ENCODE measurements at regions not wholly inside any gene's neighbourhood (a gene's known extent, or its start where the extent isn't known, plus 50 kb on each side); places are given as distances from the start of the nearest gene placed in this dataset.
A peak's percentile ranks its signal among the peaks of the same experiment; 100 is the strongest.

GRCh38 chr7:71015252-71015900, 116.6 kb upstream of the GALNT17 start:
- Histone ChIP-seq H3K4me3 (no peak overlapping the region), H3K9me3 (no peaks in the 10 kb centered on the region), H3K4me1 (replicated peaks) (no peaks in the 10 kb centered on the region), H3K27me3 (replicated peaks; ENCODE audit: insufficient read depth) (no peaks in the 10 kb centered on the region), H3K36me3 (no peaks in the 10 kb centered on the region), H3K27ac (no peak overlapping the region)
- intact Hi-C loops (cut with DNase I), result no loop called here
- WGBS, result 69% methylated on average over 17 of the region's 17 CpGs
- no peak for TF ChIP-seq CTCF (IDR thresholded peaks at IDR 0.05)
- no peak for TF ChIP-seq POLR2AphosphoS5 (IDR thresholded peaks at IDR 0.05)
- no peak for TF ChIP-seq POLR2A (IDR thresholded peaks at IDR 0.05)
- no peak for DNase-seq (ENCODE audit: low spot score)

DNA sequence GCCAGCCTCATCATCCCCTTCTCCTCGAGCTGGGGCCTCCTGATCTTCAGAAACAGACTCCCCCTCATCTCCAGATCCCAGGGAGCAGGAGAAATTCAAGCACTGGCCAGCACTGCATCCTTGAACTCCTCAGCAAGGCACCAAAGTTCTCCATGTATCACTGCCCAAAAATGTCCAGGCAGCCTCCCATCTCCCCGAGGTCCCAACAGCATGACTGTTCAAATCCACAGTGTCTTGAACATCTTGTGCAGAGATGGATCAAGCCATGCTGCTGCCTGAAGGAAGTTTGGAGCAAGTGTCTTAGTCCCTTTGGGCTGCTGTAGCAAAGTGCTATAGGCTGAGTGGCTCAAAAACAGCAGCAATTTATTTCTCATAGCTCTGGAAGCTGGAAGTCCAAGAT, 115.5 kb upstream of the GALNT17 start:
- TF ChIP-seq CTCF (IDR thresholded peaks at IDR 0.05) (no peak), POLR2AphosphoS5 (IDR thresholded peaks at IDR 0.05) (no peak), POLR2A (IDR thresholded peaks at IDR 0.05) (no peak)
- Histone ChIP-seq H3K9me3 (no peaks in the 10 kb centered on the region), H3K4me3 (no peak overlapping the region), H3K36me3 (no peaks in the 10 kb centered on the region), H3K27ac (no peak overlapping the region), H3K27me3 (replicated peaks; ENCODE audit: insufficient read depth) (no peaks in the 10 kb centered on the region), H3K4me1 (replicated peaks) (no peaks in the 10 kb centered on the region)
- intact Hi-C loops (cut with DNase I), result no loop called here
- WGBS, result 56% methylated on average over 2 of the region's 2 CpGs
- DNase-seq (ENCODE audit: low spot score), result no peak

- no peak for TF ChIP-seq POLR2A (IDR thresholded peaks at IDR 0.05)
- TF ChIP-seq POLR2AphosphoS5 (IDR thresholded peaks at IDR 0.05), result no peak
- TF ChIP-seq CTCF (IDR thresholded peaks at IDR 0.05), result no peak
- no peaks in the 10 kb centered on the region for H3K9me3 ChIP-seq
- 93% methylated on average over 17 of the region's 17 CpGs for WGBS
- DNase-seq (ENCODE audit: low spot score), result no peak
- intact Hi-C loops (cut with DNase I), result no loop called here
- no peaks in the 10 kb centered on the region for H3K4me1 ChIP-seq (replicated peaks)
- no peak overlapping the region for H3K4me3 ChIP-seq
- no peak overlapping the region for H3K27ac ChIP-seq
- no peaks in the 10 kb centered on the region for H3K36me3 ChIP-seq
- H3K27me3 ChIP-seq (replicated peaks; ENCODE audit: insufficient read depth), result no peaks in the 10 kb centered on the region
Observed at GRCh38 chr7:71017602-71018001, 114.3 kb upstream of the GALNT17 start.

GRCh38 chr7:71019706-71020105, 112.2 kb upstream of the GALNT17 start:
- Histone ChIP-seq H3K9me3 (no peaks in the 10 kb centered on the region), H3K4me3 (no peak overlapping the region), H3K27ac (no peak overlapping the region), H3K36me3 (no peaks in the 10 kb centered on the region), H3K4me1 (replicated peaks) (no peaks in the 10 kb centered on the region), H3K27me3 (replicated peaks; ENCODE audit: insufficient read depth) (no peaks in the 10 kb centered on the region)
- intact Hi-C loops (cut with DNase I), result no loop called here
- no peak for DNase-seq (ENCODE audit: low spot score)
- TF ChIP-seq POLR2A (IDR thresholded peaks at IDR 0.05), result no peak
- TF ChIP-seq POLR2AphosphoS5 (IDR thresholded peaks at IDR 0.05), result peak; percentile 32
- 51% methylated on average over 7 of the region's 7 CpGs for WGBS

GRCh38 chr7:71021131-71021530, 110.8 kb upstream of the GALNT17 start:
- no peak overlapping the region for H3K27ac ChIP-seq
- WGBS, result 86% methylated on average over 4 of the region's 4 CpGs
- H3K4me3 ChIP-seq, result no peak overlapping the region
- no peaks in the 10 kb centered on the region for H3K9me3 ChIP-seq
- H3K4me1 ChIP-seq (replicated peaks), result no peaks in the 10 kb centered on the region
- TF ChIP-seq CTCF (IDR thresholded peaks at IDR 0.05), result no peak
- no peak for TF ChIP-seq POLR2A (IDR thresholded peaks at IDR 0.05)
- TF ChIP-seq POLR2AphosphoS5 (IDR thresholded peaks at IDR 0.05), result no peak
- H3K36me3 ChIP-seq, result no peaks in the 10 kb centered on the region
- no peaks in the 10 kb centered on the region for H3K27me3 ChIP-seq (replicated peaks; ENCODE audit: insufficient read depth)
- intact Hi-C loops (cut with DNase I), result no loop called here
- DNase-seq (ENCODE audit: low spot score), result no peak
